K562 (cell line): ENCODE measurements at regions not wholly inside any gene's neighbourhood (a gene's known extent, or its start where the extent isn't known, plus 50 kb on each side); places are given as distances from the start of the nearest gene placed in this dataset.

ENCODE experiments used
- CTCF ChIP-seq, 3 experiments: IDR thresholded peaks in 2 of 3; conservative IDR thresholded peaks in 1 of 3; 2 replicates each; pipeline ENCODE4 v1.5.1; 2011 to 2012; ENCODE audit warnings: low read length in 3 of 3, mild to moderate bottlenecking in 3 of 3, control low read depth in 2 of 3, improper control_type of control experiment in 1 of 3, inconsistent platforms in 1 of 3, low read depth in 1 of 3, mixed read lengths in 1 of 3, moderate library complexity in 1 of 3; ENCODE audit not compliant: insufficient read depth in 2 of 3
- EZH2 ChIP-seq: IDR thresholded peaks from 2 replicates; pipeline ENCODE4 v1.6.1; 2012; ENCODE audit warnings: low read depth, mild to moderate bottlenecking, inconsistent platforms, low read length, borderline replicate concordance
- GABPA ChIP-seq: fragments of 200-800 bp; sonication (Bioruptor generic); conservative IDR thresholded peaks from 2 replicates; pipeline ENCODE4 v1.6.1; 2016; ENCODE audit warnings: low read depth, missing genetic modification characterization, missing compliant biosample characterization
- GATAD2A ChIP-seq: fragments of 450-650 bp; IDR thresholded peaks from 2 replicates; pipeline ENCODE4 v1.6.1; 2017
- HMG20A ChIP-seq: fragments of 450-650 bp; formaldehyde crosslinking; conservative IDR thresholded peaks from 2 replicates; pipeline ENCODE4 v1.4.0; 2020; ENCODE audit warnings: mild to moderate bottlenecking, mixed read lengths
- HNRNPLL ChIP-seq: fragments of 200-400 bp; formaldehyde crosslinking; IDR thresholded peaks from 2 replicates; pipeline ENCODE4 v1.6.1; 2017; ENCODE audit warnings: low read length, low read depth, mild to moderate bottlenecking; ENCODE audit not compliant: poor library complexity, severe bottlenecking
- NR1H2 ChIP-seq: sonication (generic); formaldehyde crosslinking; IDR thresholded peaks from 2 replicates; pipeline ENCODE4 v1.4.0; 2020; ENCODE audit warnings: mild to moderate bottlenecking, missing genetic modification reagents
- SMARCC2 ChIP-seq: fragments of 450-650 bp; IDR thresholded peaks from 2 replicates; pipeline ENCODE4 v1.6.1; 2017; ENCODE audit warnings: antibody characterized with exemption, moderate library complexity, mild to moderate bottlenecking, low read depth
- STAT6 ChIP-seq: sonication (generic); formaldehyde crosslinking; IDR thresholded peaks from 2 replicates; pipeline ENCODE4 v1.8.1; 2023; ENCODE audit warnings: mild to moderate bottlenecking, missing genetic modification reagents
- U2AF1 ChIP-seq: fragments of 200-400 bp; formaldehyde crosslinking; optimal IDR thresholded peaks from 2 replicates; pipeline ENCODE3; 2017; ENCODE audit warnings: mild to moderate bottlenecking, low read depth, low read length, moderate library complexity
- ZBTB34 ChIP-seq: fragments of 250-450 bp; sonication (Bioruptor Pico); IDR thresholded peaks from 2 replicates; pipeline ENCODE4 v1.8.0; 2021; ENCODE audit warnings: mild to moderate bottlenecking, moderate library complexity
- ZNF232 ChIP-seq: sonication (generic); formaldehyde crosslinking; IDR thresholded peaks from 2 replicates; pipeline ENCODE4 v1.8.0; 2022; ENCODE audit warnings: mild to moderate bottlenecking, missing genetic modification reagents

- TF ChIP-seq CTCF (IDR thresholded peaks at IDR 0.05 in 2 of 3, conservative IDR thresholded peaks at IDR 0.05 in 1 of 3; ENCODE audit: insufficient read depth in 2 of 3, low read depth in 1 of 3, low read length in 3 of 3) (no peak), HNRNPLL (no peak), ZNF232 (no peak), HMG20A (CRISPR knock-in tag) (no peak), U2AF1 (no peak), ZBTB34 (no peak), EZH2 (no peak), SMARCC2 (no peak), GABPA (tag) (no peak), GATAD2A (no peak), STAT6 (CRISPR knock-in tag) (no peak), NR1H2 (CRISPR knock-in tag) (no peak)
Measured at GRCh38 chr5:8013948-8014710, 145.2 kb downstream of the MTRR start.
